ENCODE measurements at regions not wholly inside any gene's neighbourhood (a gene's known extent, or its start where the extent isn't known, plus 50 kb on each side); places are given as distances from the start of the nearest gene placed in this dataset.

GRCh38 chr9:109918339-109919163, 138.6 kb downstream of the PALM2AKAP2 start (continued):
- TF ChIP-seq ZNF512B (CRISPR knock-in tag; IDR thresholded peaks at IDR 0.05; ENCODE audit: borderline replicate concordance) = no peak
- no peak for TF ChIP-seq BCL6 (CRISPR knock-in tag; IDR thresholded peaks at IDR 0.05)
- no peak for TF ChIP-seq HNRNPK (IDR thresholded peaks at IDR 0.05; ENCODE audit: low read depth, low read length, poor library complexity, severe bottlenecking)

DNA sequence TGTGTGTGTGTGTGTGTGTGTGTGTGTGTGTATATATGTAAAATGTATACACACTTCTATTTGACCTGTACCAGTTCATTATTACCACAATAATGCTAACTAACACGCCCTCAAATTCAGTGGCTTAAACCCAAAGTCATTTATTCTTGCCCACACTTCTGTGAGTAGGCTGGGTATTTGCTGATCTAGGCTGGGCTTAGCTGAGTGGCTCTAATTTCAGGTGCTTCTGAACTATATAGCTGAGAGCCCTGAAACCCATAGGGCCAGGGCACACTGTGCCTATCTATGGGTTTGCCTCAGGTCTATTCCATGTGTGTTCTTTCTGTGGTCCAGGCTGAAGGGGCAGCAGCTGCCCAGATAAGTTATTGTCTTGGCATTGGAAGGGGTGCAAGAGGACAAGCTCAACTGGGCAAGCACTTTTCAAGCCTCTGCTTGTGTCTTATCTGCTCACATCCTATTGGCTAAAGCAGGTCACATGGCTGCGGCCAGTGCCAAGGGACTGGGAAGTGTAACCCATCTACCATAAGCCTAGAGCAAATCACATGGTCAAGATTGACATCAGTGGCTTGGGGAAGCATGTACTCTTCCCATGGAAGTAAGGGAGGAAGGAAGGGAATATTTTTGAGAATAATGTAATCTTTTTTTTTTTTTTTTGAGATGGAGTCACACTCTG, 139.9 kb downstream of the PALM2AKAP2 start:
- in situ Hi-C loops (cut with HindIII; ENCODE audit: extremely low pct_ligation_motif_present, low pct_unique_long_range_greater_than_20kb) = no loop called here
- no peak for DNase-seq (ENCODE audit: low spot score)

More for the DNA sequence above, 139.9 kb downstream of the PALM2AKAP2 start:
- Histone ChIP-seq H3K4me1 (ENCODE audit: insufficient read depth, low read length) (no peaks in the 10 kb centered on the region), H4K20me1 (ENCODE audit: insufficient read depth, low read length) (no peaks in the 10 kb centered on the region), H3K9me3 (ENCODE audit: low read length) (no peaks in the 10 kb centered on the region), H3K27me3 (ENCODE audit: control insufficient read depth in 1 of 2, insufficient read depth in 2 of 2, low read length in 2 of 2) (peaks cover 0 to 2% of the 10 kb centered on the region in 2 experiments; a peak in 1 of 5 replicates), H3K4me2 (ENCODE audit: low read depth, low read length) (no peak overlapping the region), H3K9ac (ENCODE audit: insufficient read depth, low read depth, low read length) (no peak overlapping the region), H3K36me3 (replicated peaks in 1 of 2; ENCODE audit: control insufficient read depth in 1 of 2, insufficient read depth in 2 of 2, low read length in 2 of 2) (no peaks in the 10 kb centered on the region), H3K27ac (ENCODE audit: extremely low read length, insufficient read depth, low read length) (no peak overlapping the region), H3K79me2 (ENCODE audit: insufficient read depth, low read length) (no peaks in the 10 kb centered on the region), H2AFZ (ENCODE audit: low read length) (no peak overlapping the region), H3K4me3 (replicated peaks in 1 of 3; ENCODE audit: insufficient read depth in 1 of 3, low read depth in 2 of 3, low read length in 3 of 3) (no peak overlapping the region)
- WGBS (ENCODE audit: low lambda C conversion rate) = 72% methylated on average over 2 of the region's 2 CpGs
- ATAC-seq (no peak), FAIRE-seq (no peak)
- TF ChIP-seq CAMTA2 (CRISPR knock-in tag; IDR thresholded peaks at IDR 0.05; ENCODE audit: borderline replicate concordance) = no peak
- no peak for TF ChIP-seq RFXANK (CRISPR knock-in tag; IDR thresholded peaks at IDR 0.05)
- TF ChIP-seq NFRKB (IDR thresholded peaks at IDR 0.05) = no peak
- TF ChIP-seq STAT5B (CRISPR knock-in tag; IDR thresholded peaks at IDR 0.05) = no peak
- TF ChIP-seq, protein P1, sequence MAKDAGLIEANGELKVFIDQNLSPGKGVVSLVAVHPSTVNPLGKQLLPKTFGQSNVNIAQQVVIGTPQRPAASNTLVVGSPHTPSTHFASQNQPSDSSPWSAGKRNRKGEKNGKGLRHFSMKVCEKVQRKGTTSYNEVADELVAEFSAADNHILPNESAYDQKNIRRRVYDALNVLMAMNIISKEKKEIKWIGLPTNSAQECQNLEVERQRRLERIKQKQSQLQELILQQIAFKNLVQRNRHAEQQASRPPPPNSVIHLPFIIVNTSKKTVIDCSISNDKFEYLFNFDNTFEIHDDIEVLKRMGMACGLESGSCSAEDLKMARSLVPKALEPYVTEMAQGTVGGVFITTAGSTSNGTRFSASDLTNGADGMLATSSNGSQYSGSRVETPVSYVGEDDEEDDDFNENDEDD (CRISPR knock-in tag; IDR thresholded peaks at IDR 0.05; ENCODE audit: borderline replicate concordance) = no peak
- no peak for TF ChIP-seq SMAD1 (CRISPR knock-in tag; IDR thresholded peaks at IDR 0.05; ENCODE audit: borderline replicate concordance, low read depth)
- no peak for TF ChIP-seq EZH2 (conservative IDR thresholded peaks at IDR 0.05; ENCODE audit: low read depth, low read length)
- no peak for TF ChIP-seq HMG20B (CRISPR knock-in tag; conservative IDR thresholded peaks at IDR 0.05)
- TF ChIP-seq HNRNPL (IDR thresholded peaks at IDR 0.05; ENCODE audit: low read depth, low read length) = no peak
- no peak for TF ChIP-seq ZNF17 (CRISPR knock-in tag; IDR thresholded peaks at IDR 0.05)
- no peak for TF ChIP-seq TOPORS (CRISPR knock-in tag; IDR thresholded peaks at IDR 0.05)
- no peak for TF ChIP-seq ZSCAN30 (CRISPR knock-in tag; IDR thresholded peaks at IDR 0.05)
- BruUV-seq (replicated peaks) = no TSS peak
- ChIA-PET CTCF (ENCODE audit: low intra/inter-chr PET ratio, low total read pairs) (no interaction called here), POLR2A (no interaction called here)
- intact Hi-C loops (cut with micrococcal nuclease; ENCODE audit: unreplicated experiment) = no loop called here
